ENCODE measurements at regions not wholly inside any gene's neighbourhood (a gene's known extent, or its start where the extent isn't known, plus 50 kb on each side); places are given as distances from the start of the nearest gene placed in this dataset.

GRCh38 chr5:68618501-68618900 is 402.9 kb downstream of the PIK3R1 start:
- no peak for DNase-seq

GRCh38 chr5:68627001-68627400 is 411.4 kb downstream of the PIK3R1 start:
- no peak for DNase-seq

GRCh38 chr5:68628082-68628814 is 412.7 kb downstream of the PIK3R1 start:
- no peak for DNase-seq

GRCh38 chr5:68630354-68630753 is 414.8 kb downstream of the PIK3R1 start:
- no peak for DNase-seq

- no peak for DNase-seq
Observed at GRCh38 chr5:68631884-68632283, 416.3 kb downstream of the PIK3R1 start.

GRCh38 chr5:68641211-68641610 is 425.7 kb downstream of the PIK3R1 start:
- DNase-seq: no peak

- DNase-seq: no peak
Observed at GRCh38 chr5:68643064-68643463, 427.5 kb downstream of the PIK3R1 start.

GRCh38 chr5:68644971-68645370 is 429.4 kb downstream of the PIK3R1 start:
- DNase-seq: no peak

GRCh38 chr5:68646144-68646543 is 430.6 kb downstream of the PIK3R1 start:
- no peak for DNase-seq

GRCh38 chr5:68647743-68648142 is 432.2 kb downstream of the PIK3R1 start:
- no peak for DNase-seq

GRCh38 chr5:68648944-68649857 is 433.6 kb downstream of the PIK3R1 start:
- DNase-seq: no peak

- DNase-seq: no peak
Observed at GRCh38 chr5:68652534-68652965, 437.0 kb downstream of the PIK3R1 start.

GRCh38 chr5:68653471-68653870 is 437.9 kb downstream of the PIK3R1 start:
- DNase-seq: no peak

GRCh38 chr5:68657055-68657961 is 436.5 kb upstream of the SLC30A5 start:
- DNase-seq: no peak

GRCh38 chr5:68658810-68659372 is 434.9 kb upstream of the SLC30A5 start:
- no peak for DNase-seq

- DNase-seq: no peak
Observed at GRCh38 chr5:68659881-68660280, 433.9 kb upstream of the SLC30A5 start.

GRCh38 chr5:68661237-68661636 is 432.6 kb upstream of the SLC30A5 start:
- DNase-seq: no peak

- no peak for DNase-seq
Observed at GRCh38 chr5:68662804-68663307, 431.0 kb upstream of the SLC30A5 start.

- no peak for DNase-seq
Observed at GRCh38 chr5:68669864-68670575, 423.8 kb upstream of the SLC30A5 start.

GRCh38 chr5:68673106-68673822 is 420.6 kb upstream of the SLC30A5 start:
- DNase-seq: no peak

- DNase-seq: no peak
Observed at GRCh38 chr5:68673823-68674180, 420.0 kb upstream of the SLC30A5 start.

All from T-helper 1 cell (primary cell).